ENCODE measurements at regions not wholly inside any gene's neighbourhood (a gene's known extent, or its start where the extent isn't known, plus 50 kb on each side); places are given as distances from the start of the nearest gene placed in this dataset.

- H3K9ac ChIP-seq (ENCODE audit: insufficient read depth in 1 of 2, low read depth in 2 of 2, low read length in 2 of 2), result no peak overlapping the region
- no peak overlapping the region for H3K4me3 ChIP-seq
- no peak overlapping the region for H3K27ac ChIP-seq (ENCODE audit: extremely low read depth, low read depth, low read length)
- H3K27me3 ChIP-seq (ENCODE audit: control insufficient read depth in 2 of 2, insufficient read depth in 2 of 2, low read length in 2 of 2), result no peaks in the 10 kb centered on the region
- no peak overlapping the region for H3K4me2 ChIP-seq (ENCODE audit: insufficient read depth, low read length)
- H3K9me3 ChIP-seq (replicated peaks; ENCODE audit: control insufficient read depth, insufficient read depth, low read depth, low read length), result no peaks in the 10 kb centered on the region; the same call in 1 of the 2 replicates
- no peaks in the 10 kb centered on the region for H3K9me1 ChIP-seq (ENCODE audit: control insufficient read depth, insufficient read depth, low read length)
- no peak for TF ChIP-seq PBX2 (CRISPR knock-in tag; IDR thresholded peaks at IDR 0.05; ENCODE audit: low read depth)
- no peak for TF ChIP-seq PBX2 (tag; conservative IDR thresholded peaks at IDR 0.05; ENCODE audit: low read depth)
- no peak for TF ChIP-seq EWSR1 (IDR thresholded peaks at IDR 0.05; ENCODE audit: borderline replicate concordance, low read depth, partially characterized antibody)
- TF ChIP-seq, protein P1, sequence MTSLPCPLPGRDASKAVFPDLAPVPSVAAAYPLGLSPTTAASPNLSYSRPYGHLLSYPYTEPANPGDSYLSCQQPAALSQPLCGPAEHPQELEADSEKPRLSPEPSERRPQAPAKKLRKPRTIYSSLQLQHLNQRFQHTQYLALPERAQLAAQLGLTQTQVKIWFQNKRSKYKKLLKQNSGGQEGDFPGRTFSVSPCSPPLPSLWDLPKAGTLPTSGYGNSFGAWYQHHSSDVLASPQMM (CRISPR knock-in tag; IDR thresholded peaks at IDR 0.05), result no peak
- no peak for TF ChIP-seq FOXJ3 (CRISPR knock-in tag; IDR thresholded peaks at IDR 0.05)
- TF ChIP-seq ATF6 (CRISPR knock-in tag; IDR thresholded peaks at IDR 0.05), result no peak
- no peak for TF ChIP-seq CHCHD3 (CRISPR knock-in tag; IDR thresholded peaks at IDR 0.05)
- no peak for TF ChIP-seq SIX5 (IDR thresholded peaks at IDR 0.05; ENCODE audit: borderline replicate concordance in 1 of 2, insufficient read depth in 1 of 2, low read depth in 1 of 2, low read length in 2 of 2)
- no peak for TF ChIP-seq MAX (CRISPR knock-in tag; IDR thresholded peaks at IDR 0.05)
- TF ChIP-seq ILF3 (IDR thresholded peaks at IDR 0.05; ENCODE audit: borderline replicate concordance), result no peak
- TF ChIP-seq, protein P2, sequence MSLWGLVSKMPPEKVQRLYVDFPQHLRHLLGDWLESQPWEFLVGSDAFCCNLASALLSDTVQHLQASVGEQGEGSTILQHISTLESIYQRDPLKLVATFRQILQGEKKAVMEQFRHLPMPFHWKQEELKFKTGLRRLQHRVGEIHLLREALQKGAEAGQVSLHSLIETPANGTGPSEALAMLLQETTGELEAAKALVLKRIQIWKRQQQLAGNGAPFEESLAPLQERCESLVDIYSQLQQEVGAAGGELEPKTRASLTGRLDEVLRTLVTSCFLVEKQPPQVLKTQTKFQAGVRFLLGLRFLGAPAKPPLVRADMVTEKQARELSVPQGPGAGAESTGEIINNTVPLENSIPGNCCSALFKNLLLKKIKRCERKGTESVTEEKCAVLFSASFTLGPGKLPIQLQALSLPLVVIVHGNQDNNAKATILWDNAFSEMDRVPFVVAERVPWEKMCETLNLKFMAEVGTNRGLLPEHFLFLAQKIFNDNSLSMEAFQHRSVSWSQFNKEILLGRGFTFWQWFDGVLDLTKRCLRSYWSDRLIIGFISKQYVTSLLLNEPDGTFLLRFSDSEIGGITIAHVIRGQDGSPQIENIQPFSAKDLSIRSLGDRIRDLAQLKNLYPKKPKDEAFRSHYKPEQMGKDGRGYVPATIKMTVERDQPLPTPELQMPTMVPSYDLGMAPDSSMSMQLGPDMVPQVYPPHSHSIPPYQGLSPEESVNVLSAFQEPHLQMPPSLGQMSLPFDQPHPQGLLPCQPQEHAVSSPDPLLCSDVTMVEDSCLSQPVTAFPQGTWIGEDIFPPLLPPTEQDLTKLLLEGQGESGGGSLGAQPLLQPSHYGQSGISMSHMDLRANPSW (CRISPR knock-in tag; IDR thresholded peaks at IDR 0.05), result no peak
- no peak for TF ChIP-seq PTBP1 (IDR thresholded peaks at IDR 0.05; ENCODE audit: low read depth, low read length)
- no peak for TF ChIP-seq SRSF7 (optimal IDR thresholded peaks at IDR 0.05; ENCODE audit: low read depth, low read length)
- no peaks in the 10 kb centered on the region for H4K20me1 ChIP-seq (replicated peaks; ENCODE audit: control insufficient read depth, insufficient read depth, low read length)
- ATAC-seq (no peak), DNase-seq (ENCODE audit: extremely low read depth in 1 of 4, low spot score in 3 of 4) (no peak), FAIRE-seq (no peak)
- no peaks in the 10 kb centered on the region for H3K4me1 ChIP-seq (replicated peaks in 1 of 2; ENCODE audit: control insufficient read depth in 2 of 2, insufficient read depth in 2 of 2, low read length in 2 of 2)
- in situ Hi-C loops (cut with MboI) (no loop called here), intact Hi-C loops (cut with micrococcal nuclease) (no loop called here)
- WGBS (ENCODE audit: insufficient coverage, low coverage, missing lambda C conversion rate), result 0% methylated on average over 6 of the region's 6 CpGs
- no peaks in the 10 kb centered on the region for H3K79me2 ChIP-seq (ENCODE audit: control insufficient read depth, insufficient read depth, low read length)
- POLR2A ChIA-PET, result no interaction called here
- no peak overlapping the region for H2AFZ ChIP-seq (ENCODE audit: low read depth, low read length)
- no peaks in the 10 kb centered on the region for H3K36me3 ChIP-seq (ENCODE audit: control insufficient read depth, insufficient read depth, low read length)
- no TSS peak for BruUV-seq (replicated peaks)
- CTCF ChIA-PET (ENCODE audit: low intra/inter-chr PET ratio), result no interaction called here
Measured at GRCh38 chr6:18634912-18635311, 247.8 kb downstream of the RNF144B start.
